Left ventricle myocardium inferior (tissue), 1 donor: ENCODE measurements at regions not wholly inside any gene's neighbourhood (a gene's known extent, or its start where the extent isn't known, plus 50 kb on each side); places are given as distances from the start of the nearest gene placed in this dataset.

Experiments
- DNase-seq: peaks from one replicate; pipeline ENCODE4 v3.0.0-alpha.2; 2020
- H3K27ac ChIP-seq: fragments of 200-600 bp; replicated peaks from 2 replicates; pipeline ENCODE4 v1.8.0; 2021
- H3K27me3 ChIP-seq: fragments of 200-600 bp; 2 replicates; pipeline ENCODE4 v1.8.0; 2021; ENCODE audit warnings: low read depth
- H3K36me3 ChIP-seq: fragments of 200-600 bp; 2 replicates; pipeline ENCODE4 v1.8.0; 2021
- H3K4me1 ChIP-seq: fragments of 200-600 bp; 2 replicates; pipeline ENCODE4 v1.8.0; 2021
- H3K4me3 ChIP-seq: fragments of 200-600 bp; 2 replicates; pipeline ENCODE4 v1.8.0; 2021; ENCODE audit warnings: mild to moderate bottlenecking, moderate library complexity
- H3K9me3 ChIP-seq: fragments of 200-600 bp; replicated peaks from 2 replicates; pipeline ENCODE4 v1.8.0; 2021
- intact Hi-C: fragments of 100-400 bp; cut with micrococcal nuclease; formaldehyde crosslinking; loops from one replicate; pipeline ENCODE4 v1.11.0; 2022
- TF ChIP-seq, protein P1 (sequence below): fragments of 200-600 bp; IDR thresholded peaks from 2 replicates; pipeline ENCODE4 v1.8.0; 2021; ENCODE audit warnings: antibody characterized with exemption, mild to moderate bottlenecking, borderline replicate concordance
- donor health status: DM: no; HTN: yes; CAD: no; lungs with severe emphysema.

GRCh38 chr4:11622961-11623725, 194.4 kb upstream of the HS3ST1 start:
- Histone ChIP-seq H3K9me3 (no peaks in the 10 kb centered on the region), H3K36me3 (no peaks in the 10 kb centered on the region), H3K4me3 (no peak overlapping the region), H3K27me3 (no peaks in the 10 kb centered on the region), H3K4me1 (peaks cover 18% of the 10 kb centered on the region), H3K27ac (no peak overlapping the region)
- intact Hi-C loops, result no loop called here
- no peak for DNase-seq
- TF ChIP-seq, protein P1, sequence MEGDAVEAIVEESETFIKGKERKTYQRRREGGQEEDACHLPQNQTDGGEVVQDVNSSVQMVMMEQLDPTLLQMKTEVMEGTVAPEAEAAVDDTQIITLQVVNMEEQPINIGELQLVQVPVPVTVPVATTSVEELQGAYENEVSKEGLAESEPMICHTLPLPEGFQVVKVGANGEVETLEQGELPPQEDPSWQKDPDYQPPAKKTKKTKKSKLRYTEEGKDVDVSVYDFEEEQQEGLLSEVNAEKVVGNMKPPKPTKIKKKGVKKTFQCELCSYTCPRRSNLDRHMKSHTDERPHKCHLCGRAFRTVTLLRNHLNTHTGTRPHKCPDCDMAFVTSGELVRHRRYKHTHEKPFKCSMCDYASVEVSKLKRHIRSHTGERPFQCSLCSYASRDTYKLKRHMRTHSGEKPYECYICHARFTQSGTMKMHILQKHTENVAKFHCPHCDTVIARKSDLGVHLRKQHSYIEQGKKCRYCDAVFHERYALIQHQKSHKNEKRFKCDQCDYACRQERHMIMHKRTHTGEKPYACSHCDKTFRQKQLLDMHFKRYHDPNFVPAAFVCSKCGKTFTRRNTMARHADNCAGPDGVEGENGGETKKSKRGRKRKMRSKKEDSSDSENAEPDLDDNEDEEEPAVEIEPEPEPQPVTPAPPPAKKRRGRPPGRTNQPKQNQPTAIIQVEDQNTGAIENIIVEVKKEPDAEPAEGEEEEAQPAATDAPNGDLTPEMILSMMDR, result no peak

GRCh38 chr4:11620861-11621260, 192.2 kb upstream of the HS3ST1 start:
- Histone ChIP-seq H3K9me3 (no peaks in the 10 kb centered on the region), H3K27me3 (no peaks in the 10 kb centered on the region), H3K4me3 (no peak overlapping the region), H3K36me3 (no peaks in the 10 kb centered on the region), H3K4me1 (peaks cover 18% of the 10 kb centered on the region), H3K27ac (no peak overlapping the region)
- no peak for DNase-seq
- intact Hi-C loops, result no loop called here
- TF ChIP-seq, protein P1, result no peak

- no peak overlapping the region for H3K27ac ChIP-seq
Observed at GRCh38 chr4:11618666-11619282, 190.1 kb upstream of the HS3ST1 start.

GRCh38 chr4:11616856-11617255, 188.2 kb upstream of the HS3ST1 start:
- H3K4me3 ChIP-seq, result no peak overlapping the region
- peaks cover 8% of the 10 kb centered on the region for H3K4me1 ChIP-seq
- H3K9me3 ChIP-seq, result no peaks in the 10 kb centered on the region
- H3K27ac ChIP-seq, result no peak overlapping the region
- no peaks in the 10 kb centered on the region for H3K36me3 ChIP-seq
- DNase-seq, result no peak
- intact Hi-C loops, result no loop called here
- TF ChIP-seq, protein P1, result no peak
- no peaks in the 10 kb centered on the region for H3K27me3 ChIP-seq

More at GRCh38 chr4:11618666-11619282, 190.1 kb upstream of the HS3ST1 start:
- no peaks in the 10 kb centered on the region for H3K27me3 ChIP-seq
- peaks cover 8% of the 10 kb centered on the region for H3K4me1 ChIP-seq
- H3K4me3 ChIP-seq, result no peak overlapping the region
- no peaks in the 10 kb centered on the region for H3K9me3 ChIP-seq
- DNase-seq, result no peak
- H3K36me3 ChIP-seq, result no peaks in the 10 kb centered on the region
- intact Hi-C loops, result no loop called here
- TF ChIP-seq, protein P1, result no peak

GRCh38 chr4:11615601-11616000, 186.9 kb upstream of the HS3ST1 start:
- H3K9me3 ChIP-seq, result no peaks in the 10 kb centered on the region
- H3K36me3 ChIP-seq, result no peaks in the 10 kb centered on the region
- no peak for DNase-seq
- no peaks in the 10 kb centered on the region for H3K27me3 ChIP-seq
- no peak overlapping the region for H3K27ac ChIP-seq
- H3K4me1 ChIP-seq, result peaks cover 8% of the 10 kb centered on the region
- H3K4me3 ChIP-seq, result no peak overlapping the region
- intact Hi-C loops, result no loop called here
- TF ChIP-seq, protein P1, result no peak
